Activated CD4-positive, alpha-beta T cell treated with anti-CD3 and anti-CD28 coated beads, Interleukin-2, amount 50 U/mL, for 4 hours (primary cell): ENCODE measurements at regions not wholly inside any gene's neighbourhood (a gene's known extent, or its start where the extent isn't known, plus 50 kb on each side); places are given as distances from the start of the nearest gene placed in this dataset.

Source experiments
- DNase-seq, 2 experiments: peaks; one replicate each; pipeline ENCODE4 v3.0.0-alpha.2; 2020

GRCh38 chr1:229825042-229825441 is 199.0 kb downstream of the URB2 start:
- DNase-seq: no peak

- DNase-seq: no peak
Observed at GRCh38 chr1:229828461-229828860, 202.4 kb downstream of the URB2 start.

GRCh38 chr1:229832695-229833094 is 206.6 kb downstream of the URB2 start:
- no peak for DNase-seq

GRCh38 chr1:229834230-229834629 is 208.2 kb downstream of the URB2 start:
- no peak for DNase-seq

- no peak for DNase-seq
Observed at GRCh38 chr1:229835226-229835625, 209.2 kb downstream of the URB2 start.

GRCh38 chr1:229836324-229836723 is 210.3 kb downstream of the URB2 start:
- no peak for DNase-seq

- DNase-seq: no peak
Observed at GRCh38 chr1:229838204-229838603, 212.2 kb downstream of the URB2 start.

- no peak for DNase-seq
Observed at GRCh38 chr1:229839800-229840199, 213.8 kb downstream of the URB2 start.

GRCh38 chr1:229841230-229841629 is 215.2 kb downstream of the URB2 start:
- DNase-seq: no peak

GRCh38 chr1:229842302-229843255 is 216.5 kb downstream of the URB2 start:
- DNase-seq: no peak

- no peak for DNase-seq
Observed at GRCh38 chr1:229843627-229844238, 217.7 kb downstream of the URB2 start.

- DNase-seq: no peak
Observed at GRCh38 chr1:229844675-229845074, 218.6 kb downstream of the URB2 start.

GRCh38 chr1:229845410-229846138 is 219.5 kb downstream of the URB2 start:
- no peak for DNase-seq

GRCh38 chr1:229846351-229846750 is 220.3 kb downstream of the URB2 start:
- DNase-seq: no peak

GRCh38 chr1:229848752-229849677 is 218.0 kb upstream of the GALNT2 start:
- DNase-seq: no peak

GRCh38 chr1:229851511-229851910 is 215.5 kb upstream of the GALNT2 start:
- no peak for DNase-seq

GRCh38 chr1:229853751-229854150 is 213.3 kb upstream of the GALNT2 start:
- DNase-seq: no peak

GRCh38 chr1:229854620-229855019 is 212.4 kb upstream of the GALNT2 start:
- DNase-seq: no peak

- DNase-seq: no peak
Observed at GRCh38 chr1:229856009-229856650, 210.9 kb upstream of the GALNT2 start.

GRCh38 chr1:229857585-229857984 is 209.5 kb upstream of the GALNT2 start:
- no peak for DNase-seq

- DNase-seq: no peak
Observed at GRCh38 chr1:229859026-229859425, 208.0 kb upstream of the GALNT2 start.

GRCh38 chr1:229860926-229861325 is 206.1 kb upstream of the GALNT2 start:
- DNase-seq: no peak
